GM18505 (cell line): ENCODE measurements at regions not wholly inside any gene's neighbourhood (a gene's known extent, or its start where the extent isn't known, plus 50 kb on each side); places are given as distances from the start of the nearest gene placed in this dataset.
A peak's percentile ranks its signal among the peaks of the same experiment; 100 is the strongest.

ENCODE experiments used
- ATAC-seq: cut with Tn5 transposase; IDR thresholded peaks from one replicate; pipeline ENCODE4 v1.9.1; 2021; ENCODE audit not compliant: unreplicated experiment
- POLR2A ChIP-seq: IDR thresholded peaks from 4 replicates; pipeline ENCODE4 v1.6.1; 2011; ENCODE audit warnings: borderline replicate concordance; ENCODE audit not compliant: insufficient read depth, insufficient read length; ENCODE audit errors: extremely low read depth

DNA sequence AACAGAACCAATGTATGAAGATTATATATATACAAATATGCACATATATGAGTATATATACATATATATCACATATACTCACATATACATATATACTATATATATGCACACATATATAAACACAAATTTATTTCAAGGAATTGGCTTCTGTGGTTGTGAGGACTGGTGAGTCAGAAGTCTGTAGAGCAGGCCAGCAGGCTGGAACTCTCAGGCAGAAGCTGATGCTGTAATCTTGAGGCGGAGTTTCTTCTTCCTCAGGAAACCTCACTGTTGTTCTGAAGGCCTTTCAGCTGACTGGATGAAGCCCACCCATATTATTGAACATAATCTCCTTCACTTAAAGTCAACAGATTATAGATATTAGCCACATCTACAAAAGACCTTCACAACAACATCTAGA, 143.9 kb upstream of the CREB1 start:
- TF ChIP-seq POLR2A, result no peak
- no peak for ATAC-seq

DNA sequence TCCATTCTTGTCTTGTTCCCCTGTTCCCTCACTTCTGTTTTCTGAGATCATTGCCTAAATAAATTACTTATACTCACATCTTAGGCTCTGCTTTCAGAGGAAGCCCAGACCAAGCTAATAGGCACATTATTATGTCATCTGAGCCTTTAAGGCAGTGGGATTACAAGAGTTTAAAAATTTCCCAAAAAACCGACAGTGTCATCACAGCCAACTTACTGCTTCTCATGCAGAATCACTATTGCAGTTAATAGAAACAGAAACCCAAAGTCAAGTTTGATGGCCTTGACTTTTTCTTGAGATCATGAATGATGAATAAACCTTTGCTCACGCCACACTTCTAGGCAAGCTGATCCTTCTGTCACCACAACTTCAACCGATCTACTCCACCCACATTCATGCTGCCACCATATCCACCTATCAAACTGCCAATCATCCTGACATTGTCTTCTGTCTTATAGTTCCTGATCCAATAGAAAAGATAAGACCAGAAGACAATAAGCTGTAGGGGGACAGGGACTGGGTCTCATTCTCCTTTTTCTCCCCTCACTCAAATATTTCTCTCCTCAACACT, 142.7 kb upstream of the CREB1 start:
- no peak for TF ChIP-seq POLR2A

DNA sequence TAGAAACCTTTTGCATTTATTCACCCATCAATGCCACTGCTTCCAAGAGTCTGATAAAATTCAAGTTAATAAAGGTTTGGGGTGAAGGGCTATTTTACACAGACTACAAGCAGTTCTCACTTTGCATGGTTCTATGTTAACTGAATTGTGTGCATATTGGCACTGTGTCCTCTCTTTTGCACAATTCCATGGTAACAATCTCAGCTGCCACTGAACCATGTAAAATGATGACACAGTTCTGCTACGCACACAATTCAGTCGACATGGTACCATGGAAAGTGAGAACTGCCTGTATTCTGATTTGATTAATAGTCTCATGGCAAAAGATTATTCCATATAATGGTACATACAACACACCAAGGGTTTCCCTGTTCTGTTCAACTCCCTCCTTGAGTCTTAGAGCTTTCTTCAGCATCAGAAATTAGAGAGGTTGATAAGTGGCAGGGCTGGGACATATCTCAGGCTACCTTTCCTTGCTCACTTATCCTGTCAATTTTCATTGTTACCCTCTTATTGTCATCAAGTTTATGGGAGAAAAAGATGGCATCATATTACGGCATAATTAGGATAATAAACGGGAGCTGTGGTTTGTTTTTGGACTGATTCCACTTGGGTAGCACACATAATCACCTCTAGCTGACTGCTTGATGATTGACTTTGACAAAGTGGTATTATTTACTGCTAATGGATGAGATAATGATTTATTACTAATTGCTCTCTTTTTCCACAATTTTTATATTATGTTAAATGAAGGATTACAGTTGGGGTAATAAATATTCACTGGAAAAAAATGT, 139.3 kb upstream of the CREB1 start:
- no peak for TF ChIP-seq POLR2A
- no peak for ATAC-seq

More for the DNA sequence above, 142.7 kb upstream of the CREB1 start:
- no peak for ATAC-seq

DNA sequence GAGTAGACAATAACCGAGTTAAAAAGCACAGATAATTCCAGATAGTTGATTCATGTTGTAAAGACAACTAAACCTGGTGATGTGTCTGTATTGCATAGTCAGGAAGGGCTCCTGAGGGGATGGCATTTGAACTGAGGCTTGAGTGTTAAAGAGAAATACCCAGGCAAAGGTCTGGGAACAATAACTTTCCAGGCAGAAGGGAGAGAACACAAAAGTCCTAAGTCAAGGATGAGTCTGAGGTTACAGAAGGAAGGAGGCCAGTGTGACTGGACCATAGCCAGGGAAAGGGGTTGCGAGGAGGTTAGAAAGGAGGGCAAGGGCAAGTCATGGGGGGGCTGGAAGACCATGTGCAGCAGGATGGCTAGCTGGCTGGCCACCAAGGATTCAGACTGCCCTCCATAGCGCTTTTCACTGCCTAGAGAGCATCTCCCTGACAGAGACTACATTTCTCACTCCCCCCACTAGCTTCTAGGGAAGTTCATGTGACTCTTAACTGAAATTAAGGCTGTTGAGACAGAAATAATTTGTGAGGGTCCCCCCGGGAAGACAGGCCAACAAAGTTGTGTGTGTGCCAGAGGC, 135.5 kb upstream of the CREB1 start:
- no peak for TF ChIP-seq POLR2A
- no peak for ATAC-seq

DNA sequence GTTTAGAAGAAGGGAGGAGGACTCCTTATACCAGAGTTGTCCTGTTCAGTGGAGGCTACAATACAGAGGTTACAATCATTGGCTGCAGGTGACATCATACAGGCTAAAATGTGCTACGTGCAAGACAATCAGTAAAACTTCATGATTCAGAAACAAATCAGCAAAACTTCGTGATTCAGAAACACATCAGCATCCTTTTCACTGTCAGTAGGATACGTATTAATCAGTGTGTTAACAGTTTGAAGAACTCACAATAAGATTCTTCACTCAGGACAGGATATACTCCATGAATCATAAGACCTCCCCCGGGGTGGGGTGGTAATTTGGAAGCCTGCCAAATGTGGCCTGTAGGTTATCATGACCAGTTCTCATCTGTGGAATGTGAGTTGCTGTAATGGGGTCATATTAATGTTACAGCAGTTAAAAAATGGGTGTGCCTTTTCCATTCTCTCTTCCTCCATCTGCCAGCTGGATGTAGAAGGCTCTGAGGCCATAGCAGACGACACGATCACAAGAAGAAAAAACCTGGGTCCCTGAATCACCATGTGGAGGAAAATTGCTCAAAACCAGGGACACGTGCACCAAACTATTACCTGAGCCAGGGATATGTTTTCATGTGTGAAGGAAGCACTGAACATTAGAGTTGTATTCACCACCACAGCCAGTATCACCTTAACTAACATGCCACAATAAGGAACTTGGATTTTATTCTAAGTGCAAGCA, 134.8 kb upstream of the CREB1 start:
- TF ChIP-seq POLR2A, result no peak
- no peak for ATAC-seq

DNA sequence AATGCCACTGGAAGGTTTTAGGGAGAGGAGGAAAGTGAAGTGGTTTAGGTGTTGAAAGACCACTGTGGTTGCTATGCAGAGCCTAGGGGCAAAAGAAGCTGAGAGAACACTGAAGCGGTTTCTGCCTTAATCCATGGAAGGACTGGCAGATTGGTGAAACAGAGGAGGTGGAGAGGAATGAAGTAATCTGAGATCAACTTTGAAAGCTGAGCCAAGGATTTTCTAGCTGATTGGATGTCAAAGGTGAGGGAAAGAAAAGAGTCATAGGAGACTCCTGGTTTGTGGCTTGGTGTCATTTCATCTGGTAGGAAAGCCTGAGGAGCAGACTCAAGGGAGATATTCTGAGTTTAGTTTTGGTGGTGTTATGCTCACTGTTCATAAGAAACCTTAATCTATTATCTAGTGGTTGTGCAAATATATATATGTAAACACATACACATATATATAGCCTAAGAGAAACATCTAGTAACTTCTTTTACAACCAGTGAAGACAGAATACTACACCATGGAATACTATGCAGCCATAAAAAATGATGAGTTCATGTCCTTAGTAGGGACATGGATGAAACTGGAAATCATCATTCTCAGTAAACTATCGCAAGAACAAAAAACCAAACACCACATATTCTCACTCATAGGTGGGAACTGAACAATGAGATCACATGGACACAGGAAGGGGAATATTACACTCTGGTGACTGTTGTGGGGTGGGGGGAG, 134.1 kb upstream of the CREB1 start:
- no peak for ATAC-seq
- TF ChIP-seq POLR2A, result no peak

DNA sequence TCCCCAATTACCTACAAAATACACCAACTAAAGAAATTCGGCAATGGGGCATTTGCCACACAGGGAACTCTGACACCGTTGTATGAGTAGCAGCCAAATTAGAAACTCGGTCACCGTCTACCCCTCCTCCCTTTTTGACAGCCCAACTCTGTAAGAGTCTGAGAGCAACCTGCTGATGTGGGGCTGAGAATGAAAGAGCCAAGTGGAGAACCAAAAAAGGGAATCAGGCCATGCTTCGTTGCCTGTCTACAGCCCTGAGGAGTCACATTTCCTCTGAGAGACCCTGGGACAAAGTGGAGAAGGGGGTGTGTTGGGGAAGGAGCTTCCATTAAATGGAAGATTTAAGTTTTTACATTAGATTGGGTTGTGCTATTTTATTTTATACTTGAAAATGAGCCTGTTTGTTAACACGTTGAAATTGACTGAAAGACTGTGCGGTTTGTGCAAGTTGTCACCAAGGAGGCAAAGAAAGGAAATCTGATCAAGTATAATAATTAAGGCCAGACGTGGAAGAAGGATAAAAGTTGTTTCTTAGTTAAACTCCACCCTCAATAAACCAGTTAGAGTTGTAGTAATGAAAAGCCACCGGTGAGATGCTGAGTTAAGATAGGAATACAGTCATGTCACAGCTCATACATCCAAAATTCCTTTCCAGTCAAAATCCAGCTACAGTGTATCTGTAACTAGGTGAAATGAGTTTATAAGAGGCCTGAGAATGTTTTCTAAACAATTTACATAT, 131.7 kb upstream of the CREB1 start:
- no peak for ATAC-seq
- no peak for TF ChIP-seq POLR2A

DNA sequence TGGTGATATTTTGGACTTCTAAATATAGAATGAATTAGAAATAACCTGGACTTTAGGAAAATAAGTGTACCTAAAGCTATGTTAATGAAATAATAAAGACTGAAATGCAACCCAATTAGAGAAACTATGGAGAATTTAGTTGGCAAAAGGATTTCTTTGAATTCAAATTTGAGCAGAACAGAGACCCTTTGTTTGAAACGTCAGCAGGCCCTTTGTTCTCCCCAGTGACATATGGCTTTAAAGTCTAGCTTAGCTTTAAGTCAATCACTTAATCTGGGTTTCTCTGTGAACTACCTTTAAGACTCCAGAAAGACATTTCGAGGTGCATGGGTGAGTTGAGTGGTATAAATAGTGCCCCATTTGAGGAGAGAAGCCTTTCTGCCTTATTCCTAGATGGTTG, 130.5 kb upstream of the CREB1 start:
- no peak for ATAC-seq
- no peak for TF ChIP-seq POLR2A

DNA sequence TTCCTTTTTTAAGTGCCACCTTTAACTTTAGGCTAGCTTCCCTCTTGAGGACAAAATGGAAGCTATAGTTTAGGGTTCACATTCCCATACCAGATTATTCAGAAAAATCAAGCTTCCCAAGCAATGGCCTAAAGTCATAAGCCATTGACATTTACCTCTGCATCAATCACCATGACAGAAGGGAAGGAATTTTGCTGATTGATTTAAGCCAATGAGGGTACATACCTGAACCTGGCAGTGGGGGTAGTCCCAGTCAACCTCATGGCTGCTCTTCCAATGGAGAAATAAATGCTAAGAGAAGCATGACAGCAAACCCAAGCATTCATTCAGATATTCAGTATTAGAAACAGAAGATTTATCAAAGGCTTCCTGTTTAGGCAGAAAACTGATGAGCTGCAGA, 128.4 kb upstream of the CREB1 start:
- no peak for ATAC-seq
- no peak for TF ChIP-seq POLR2A

DNA sequence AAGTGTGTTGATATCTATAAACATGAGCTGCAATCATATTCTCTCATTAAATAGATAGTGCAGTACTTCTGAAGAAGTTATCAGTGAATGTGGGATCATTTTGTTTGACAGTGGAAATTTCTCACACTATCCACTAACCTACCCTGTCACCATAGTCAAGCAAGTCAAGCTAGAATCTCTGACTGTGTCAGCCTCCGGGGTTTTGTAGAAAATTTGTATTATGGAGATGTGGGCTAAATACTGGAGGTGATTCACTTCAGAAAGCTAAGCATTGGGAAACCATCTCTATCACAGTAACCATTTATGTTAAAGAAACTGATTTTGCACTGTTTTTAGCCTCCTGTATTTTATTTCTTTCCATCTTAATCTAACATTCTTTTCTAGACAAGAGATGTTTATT, 126.6 kb upstream of the CREB1 start:
- TF ChIP-seq POLR2A, result no peak
- no peak for ATAC-seq

DNA sequence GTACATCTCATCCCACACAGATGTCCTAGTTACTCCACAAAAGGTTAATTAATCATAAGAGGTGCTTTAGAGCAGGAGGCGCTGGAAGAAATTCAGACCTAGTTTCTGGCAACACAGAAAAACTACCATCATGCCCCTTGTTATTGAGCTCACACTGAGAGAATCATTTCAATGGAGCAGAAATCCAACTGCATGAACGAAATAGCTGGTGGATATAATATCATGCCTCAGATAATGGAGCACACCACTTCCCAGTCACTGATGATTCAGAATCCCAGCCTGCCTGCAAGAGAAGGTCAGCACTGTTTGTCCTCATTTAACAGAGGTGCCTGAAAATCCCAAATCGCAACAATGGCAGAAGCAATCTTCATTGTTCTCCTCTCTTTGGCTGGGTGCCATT, 125.8 kb upstream of the CREB1 start:
- no peak for TF ChIP-seq POLR2A
- ATAC-seq, result no peak

DNA sequence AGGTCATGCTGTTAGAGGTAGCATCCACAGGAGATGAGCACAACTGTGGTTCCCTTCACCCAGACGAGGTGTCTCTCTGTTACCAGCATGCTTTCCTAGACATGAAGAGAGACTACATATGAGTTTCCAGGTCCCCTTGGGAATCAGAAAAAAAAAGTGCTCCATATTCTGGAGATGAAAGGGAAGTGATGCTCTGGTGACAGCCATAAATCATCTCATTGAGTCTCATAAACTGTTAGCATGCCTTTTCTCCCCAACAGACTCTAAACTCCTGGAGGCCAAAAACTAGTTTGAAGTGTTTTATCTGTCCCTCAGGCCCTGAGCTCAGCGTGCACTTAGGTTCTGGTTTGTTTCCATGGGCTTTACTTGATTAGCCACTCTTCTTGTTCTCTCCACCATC, 124.6 kb upstream of the CREB1 start:
- no peak for ATAC-seq
- TF ChIP-seq POLR2A, result no peak

DNA sequence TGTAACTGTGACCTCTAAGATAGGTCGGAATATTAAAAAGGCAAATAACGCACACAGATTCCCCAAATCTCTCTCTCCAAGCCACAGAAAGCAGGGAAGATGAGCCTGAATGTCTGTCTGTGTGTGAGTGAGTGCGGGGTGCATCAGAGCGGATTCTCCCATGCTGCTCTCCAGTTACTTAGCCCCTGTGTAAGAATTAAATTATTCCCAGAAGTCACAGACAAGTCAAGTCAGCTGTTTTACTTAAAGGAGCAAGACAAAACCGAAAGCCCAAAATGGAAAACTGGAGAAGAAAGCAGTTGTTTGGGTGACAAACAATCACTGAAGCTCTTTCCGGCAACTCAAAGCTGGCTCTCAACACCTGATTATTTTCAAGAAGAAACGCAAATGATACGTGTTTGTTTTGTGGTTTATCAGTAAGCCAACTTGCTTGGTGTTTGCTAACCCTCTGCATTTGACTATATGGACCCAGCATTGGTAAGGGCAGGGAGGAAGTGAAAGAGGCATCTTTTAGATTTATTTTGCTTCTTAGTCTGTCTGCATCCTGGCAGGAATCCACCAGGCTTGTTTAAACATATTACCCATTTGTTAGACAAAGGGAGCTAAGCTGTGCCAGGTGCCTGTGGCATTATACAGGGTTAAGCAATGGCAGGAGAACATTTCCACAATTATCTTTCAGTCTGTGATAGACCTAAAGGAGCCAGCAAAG, 121.5 kb upstream of the CREB1 start:
- peak; percentile 90 for ATAC-seq
- no peak for TF ChIP-seq POLR2A

DNA sequence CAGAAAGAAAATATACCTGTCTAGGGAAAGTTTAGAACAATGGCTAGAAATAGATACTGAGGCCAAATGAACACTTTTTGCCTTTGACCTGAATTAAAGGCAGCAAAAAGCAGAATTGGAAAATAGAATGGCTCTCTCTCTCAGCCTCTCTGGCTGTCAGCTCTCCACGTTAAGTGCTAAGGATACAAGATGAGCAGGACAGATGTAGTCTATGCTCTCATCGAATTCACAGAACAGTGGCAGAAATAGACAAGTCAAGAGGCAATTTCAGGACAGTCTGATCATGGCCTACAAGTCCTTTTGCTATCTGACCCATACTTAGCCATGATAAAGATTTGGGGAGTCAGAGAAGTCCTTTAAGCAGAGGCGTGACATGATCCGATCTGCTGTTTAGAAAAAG, 120.2 kb upstream of the CREB1 start:
- TF ChIP-seq POLR2A, result no peak
- no peak for ATAC-seq
